K562 (cell line): ENCODE measurements at regions not wholly inside any gene's neighbourhood (a gene's known extent, or its start where the extent isn't known, plus 50 kb on each side); places are given as distances from the start of the nearest gene placed in this dataset.

ENCODE experiments used
- ATAC-seq: fragments of 200-7000 bp; cut with Tn5 transposase; 3 replicates; pipeline ENCODE4 v1.9.1; 2020; ENCODE audit warnings: moderate library complexity
- BruUV-seq: library from RNA; stranded (reverse); fragments of 400-500 nt; replicated peaks from 2 replicates; lab custom pipeline; 2021; lab: Mats Ljungman, UMichigan
- CTCF ChIA-PET: fragments of 300-600 bp; formaldehyde crosslinking; extraction: SDS; loops from one replicate; lab custom pipeline; 2021; ENCODE audit warnings: low intra/inter-chr PET ratio; lab: Yijun Ruan, JAX
- POLR2A ChIA-PET: fragments of 300-600, 350-650 bp; sonication (Branson Sonifier 250); formaldehyde crosslinking; extraction: SDS; loops from one replicate; lab custom pipeline; 2021; ENCODE audit warnings: antibody characterized with exemption, inconsistent platforms; lab: Yijun Ruan, JAX
- DNase-seq, 4 experiments: peaks; one replicate each; pipeline versions ENCODE4 v3.0.0 to v3.0.0-alpha.2; 2011 to 2018; ENCODE audit warnings: low spot score in 3 of 4, mixed read lengths in 3 of 4; ENCODE audit errors: extremely low read depth in 1 of 4
- FAIRE-seq: peaks from 2 replicates; lab custom pipeline; 2011; peaks lifted over from hg19 to GRCh38; lab: Jason Lieb, UNC
- H2AFZ ChIP-seq: 2 replicates; pipeline ENCODE4 v1.6.0; 2011; ENCODE audit warnings: low read depth, low read length, control low read depth, inconsistent platforms
- H3K27ac ChIP-seq: fragments of 200-600 bp; 3 replicates; pipeline ENCODE4 v1.8.0; 2011; ENCODE audit warnings: low read depth, mild to moderate bottlenecking, control low read depth, inconsistent platforms, low read length, moderate library complexity, mixed read lengths; ENCODE audit errors: extremely low read depth
- H3K27me3 ChIP-seq, 2 experiments: fragments of 300-600 bp in 1 of 2; 2 replicates in 1 of 2; 3 replicates in 1 of 2; pipeline versions ENCODE4 v1.6.0 to v1.8.0; 2011; ENCODE audit warnings: inconsistent platforms in 2 of 2, low read length in 2 of 2, mild to moderate bottlenecking in 1 of 2, mixed read lengths in 1 of 2, moderate library complexity in 1 of 2; ENCODE audit not compliant: control insufficient read depth in 2 of 2, insufficient read depth in 2 of 2
- H3K36me3 ChIP-seq: fragments of 300-600 bp; 3 replicates; pipeline ENCODE4 v1.8.0; 2011; ENCODE audit warnings: mild to moderate bottlenecking, low read length, inconsistent platforms; ENCODE audit not compliant: control insufficient read depth, insufficient read depth
- H3K4me1 ChIP-seq, 2 experiments: fragments of 200-600 bp in 1 of 2; replicated peaks in 1 of 2; 2 replicates in 1 of 2; 3 replicates in 1 of 2; pipeline versions ENCODE4 v1.5.1 to v1.8.0; 2011; ENCODE audit warnings: inconsistent platforms in 2 of 2, low read length in 2 of 2, mild to moderate bottlenecking in 1 of 2, mixed read lengths in 1 of 2, moderate library complexity in 1 of 2; ENCODE audit not compliant: control insufficient read depth in 2 of 2, insufficient read depth in 2 of 2
- H3K4me2 ChIP-seq: 2 replicates; pipeline ENCODE4 v1.6.1; 2011; ENCODE audit warnings: low read length, control low read depth, inconsistent platforms, mixed read lengths; ENCODE audit not compliant: insufficient read depth
- H3K4me3 ChIP-seq: fragments of 200-600 bp; sonication (generic), shearing (Covaris generic); 2 replicates; pipeline ENCODE4 v1.5.1; 2016; ENCODE audit warnings: control low read depth, inconsistent platforms
- H3K79me2 ChIP-seq: fragments of 200-600 bp; 3 replicates; pipeline ENCODE4 v1.8.0; 2011; ENCODE audit warnings: low read length, inconsistent platforms; ENCODE audit not compliant: control insufficient read depth, insufficient read depth
- H3K9ac ChIP-seq, 2 experiments: 2 replicates each; pipeline versions ENCODE4 v1.6.0 to v1.6.1; 2011; ENCODE audit warnings: low read depth in 2 of 2, low read length in 2 of 2, control low read depth in 1 of 2, inconsistent platforms in 1 of 2, mild to moderate bottlenecking in 1 of 2, mixed read lengths in 1 of 2; ENCODE audit not compliant: insufficient read depth in 1 of 2
- H3K9me1 ChIP-seq: one replicate; pipeline ENCODE4 v1.6.0; 2011; ENCODE audit warnings: inconsistent platforms, mild to moderate bottlenecking, low read length, moderate library complexity; ENCODE audit not compliant: control insufficient read depth, insufficient read depth
- H3K9me3 ChIP-seq: replicated peaks from 2 replicates; pipeline ENCODE4 v1.5.1; 2011; ENCODE audit warnings: low read depth, low read length, inconsistent platforms; ENCODE audit not compliant: control insufficient read depth, insufficient read depth
- H4K20me1 ChIP-seq: replicated peaks from 2 replicates; pipeline ENCODE4 v1.6.1; 2011; ENCODE audit warnings: low read length, inconsistent platforms, mixed read lengths; ENCODE audit not compliant: control insufficient read depth, insufficient read depth
- CREB1 ChIP-seq, 2 experiments: sonication (generic) in 1 of 2; formaldehyde crosslinking in 1 of 2; IDR thresholded peaks; 2 replicates each; pipeline versions ENCODE4 v1.6.1 to v1.8.0; 2012 to 2022; ENCODE audit warnings: inconsistent platforms in 1 of 2, mild to moderate bottlenecking in 1 of 2, missing genetic modification reagents in 1 of 2, moderate library complexity in 1 of 2
- FOXA3 ChIP-seq, 2 experiments: fragments of 450-650 bp in 1 of 2; sonication (generic) in 1 of 2; formaldehyde crosslinking; IDR thresholded peaks in 1 of 2; conservative IDR thresholded peaks in 1 of 2; 2 replicates each; pipeline versions ENCODE4 v1.4.0 to v1.8.0; 2020 to 2022; ENCODE audit warnings: mild to moderate bottlenecking in 2 of 2, missing genetic modification reagents in 1 of 2
- HDAC6 ChIP-seq: IDR thresholded peaks from 2 replicates; pipeline ENCODE4 v1.6.1; 2012; ENCODE audit warnings: low read depth, mild to moderate bottlenecking, control low read depth, inconsistent platforms, low read length, moderate library complexity
- KLF16 ChIP-seq: IDR thresholded peaks from 2 replicates; pipeline ENCODE4 v1.6.1; 2016; ENCODE audit warnings: antibody characterized with exemption
- NFATC3 ChIP-seq: fragments of 450-650 bp; IDR thresholded peaks from 2 replicates; pipeline ENCODE4 v1.6.1; 2017; ENCODE audit warnings: mild to moderate bottlenecking
- NFE2L1 ChIP-seq: fragments of 450-650 bp; IDR thresholded peaks from 2 replicates; pipeline ENCODE4 v1.6.1; 2016; ENCODE audit warnings: missing genetic modification characterization, low read depth, mild to moderate bottlenecking, missing compliant biosample characterization, moderate library complexity, borderline replicate concordance
- POLR2AphosphoS2 ChIP-seq: IDR thresholded peaks from 2 replicates; pipeline ENCODE4 v1.6.1; 2012; ENCODE audit warnings: low read length, improper control_type of control experiment
- SIX5 ChIP-seq, 2 experiments: IDR thresholded peaks; 2 replicates each; pipeline ENCODE4 v1.6.1; 2011; ENCODE audit warnings: low read length in 2 of 2, borderline replicate concordance in 1 of 2, low read depth in 1 of 2, mild to moderate bottlenecking in 1 of 2, moderate library complexity in 1 of 2; ENCODE audit not compliant: insufficient read depth in 1 of 2
- SLC30A9 ChIP-seq: fragments of 250-450 bp; sonication (Bioruptor Pico); IDR thresholded peaks from 2 replicates; pipeline ENCODE4 v1.8.0; 2022; ENCODE audit warnings: mild to moderate bottlenecking, moderate library complexity
- SMC3 ChIP-seq: conservative IDR thresholded peaks from 2 replicates; pipeline ENCODE4 v1.6.1; 2011; ENCODE audit warnings: low read depth, low read length, improper control_type of control experiment; ENCODE audit not compliant: insufficient read depth
- SRSF7 ChIP-seq: fragments of 200-400 bp; formaldehyde crosslinking; optimal IDR thresholded peaks from 2 replicates; pipeline ENCODE3; 2017; ENCODE audit warnings: mild to moderate bottlenecking, low read depth, low read length
- ZFP30 ChIP-seq: fragments of 250-450 bp; sonication (Bioruptor Pico); IDR thresholded peaks from 2 replicates; pipeline ENCODE4 v1.8.0; 2022; ENCODE audit warnings: moderate library complexity, mild to moderate bottlenecking, inconsistent platforms, borderline replicate concordance
- ZNF586 ChIP-seq: fragments of 450-650 bp; formaldehyde crosslinking; conservative IDR thresholded peaks from 2 replicates; pipeline ENCODE4 v1.4.0; 2020; ENCODE audit warnings: mild to moderate bottlenecking, moderate library complexity
- ZNF695 ChIP-seq: fragments of 450-650 bp; formaldehyde crosslinking; IDR thresholded peaks from 2 replicates; pipeline ENCODE4 v1.4.0; 2020; ENCODE audit warnings: mild to moderate bottlenecking, moderate library complexity
- WGBS: fragments of 100-300 bp; shearing (Covaris generic); methylation state at CpG from one replicate; pipeline ENCODE4 v1.1.6; 2016; ENCODE audit warnings: low coverage, mixed read lengths; ENCODE audit not compliant: insufficient coverage; ENCODE audit errors: missing lambda C conversion rate; 5-methylcytosine and 5-hydroxymethylcytosine counted together
- in situ Hi-C: fragments of 300-500 bp; cut with MboI; formaldehyde crosslinking; loops from 4 replicates; pipeline ENCODE4 v1.15.0; 2018; ENCODE audit warnings: inconsistent platforms, mixed read lengths
- intact Hi-C: fragments of 100-400 bp; cut with micrococcal nuclease; formaldehyde crosslinking; loops from 2 replicates; pipeline ENCODE4 v1.14.2; 2022
- TF ChIP-seq, protein P1 (sequence below): fragments of 250-450 bp; sonication (Bioruptor Pico); IDR thresholded peaks from 2 replicates; pipeline ENCODE4 v1.4.0; 2020; ENCODE audit warnings: borderline replicate concordance
- TF ChIP-seq, protein P2 (sequence below): sonication (generic); formaldehyde crosslinking; IDR thresholded peaks from 2 replicates; pipeline ENCODE4 v1.5.0; 2020; ENCODE audit warnings: missing genetic modification reagents

DNA sequence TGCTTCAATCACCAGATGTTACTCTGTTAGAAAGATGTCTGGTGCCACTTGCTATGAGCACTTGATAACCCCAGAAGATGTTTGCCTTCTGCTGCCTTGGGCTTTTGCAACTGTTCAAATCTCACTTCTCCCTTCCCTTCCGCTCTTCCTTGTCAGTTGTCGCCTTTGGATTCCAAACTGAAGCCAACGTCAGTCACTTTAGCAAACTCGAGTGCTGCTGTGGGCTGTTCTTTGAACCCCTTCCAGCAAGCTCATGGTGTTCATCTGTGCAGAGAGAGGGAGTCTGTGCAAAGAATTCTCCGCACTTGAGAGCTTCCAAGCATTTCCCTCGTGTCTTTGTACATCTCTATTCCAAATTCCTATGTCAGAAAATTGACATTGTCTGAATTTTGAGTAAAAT lies 879.4 kb downstream of the CDH11 start:
- in situ Hi-C loops: no loop called here
- TF ChIP-seq SMC3 (no peak), POLR2AphosphoS2 (no peak), FOXA3 (CRISPR knock-in tag; conservative IDR thresholded peaks at IDR 0.05 in 1 of 2, IDR thresholded peaks at IDR 0.05 in 1 of 2) (no peak), KLF16 (no peak), ZNF695 (CRISPR knock-in tag) (no peak), SLC30A9 (CRISPR knock-in tag) (no peak), NFATC3 (no peak), HDAC6 (no peak), CREB1 (IDR thresholded peaks at IDR 0.05) (no peak), CREB1 (CRISPR knock-in tag; IDR thresholded peaks at IDR 0.05) (no peak), SRSF7 (no peak), ZFP30 (CRISPR knock-in tag) (no peak), NFE2L1 (tag) (no peak), ZNF586 (CRISPR knock-in tag) (no peak), SIX5 (IDR thresholded peaks at IDR 0.05; ENCODE audit: borderline replicate concordance in 1 of 2, insufficient read depth in 1 of 2, low read depth in 1 of 2, low read length in 2 of 2) (no peak)
- TF ChIP-seq, protein P1, sequence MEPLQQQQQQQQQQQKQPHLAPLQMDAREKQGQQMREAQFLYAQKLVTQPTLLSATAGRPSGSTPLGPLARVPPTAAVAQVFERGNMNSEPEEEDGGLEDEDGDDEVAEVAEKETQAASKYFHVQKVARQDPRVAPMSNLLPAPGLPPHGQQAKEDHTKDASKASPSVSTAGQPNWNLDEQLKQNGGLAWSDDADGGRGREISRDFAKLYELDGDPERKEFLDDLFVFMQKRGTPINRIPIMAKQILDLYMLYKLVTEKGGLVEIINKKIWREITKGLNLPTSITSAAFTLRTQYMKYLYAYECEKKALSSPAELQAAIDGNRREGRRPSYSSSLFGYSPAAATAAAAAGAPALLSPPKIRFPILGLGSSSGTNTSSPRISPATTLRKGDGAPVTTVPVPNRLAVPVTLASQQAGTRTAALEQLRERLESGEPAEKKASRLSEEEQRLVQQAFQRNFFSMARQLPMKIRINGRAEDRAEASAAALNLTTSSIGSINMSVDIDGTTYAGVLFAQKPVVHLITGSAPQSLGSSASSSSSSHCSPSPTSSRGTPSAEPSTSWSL (CRISPR knock-in tag): no peak
- TF ChIP-seq, protein P2, sequence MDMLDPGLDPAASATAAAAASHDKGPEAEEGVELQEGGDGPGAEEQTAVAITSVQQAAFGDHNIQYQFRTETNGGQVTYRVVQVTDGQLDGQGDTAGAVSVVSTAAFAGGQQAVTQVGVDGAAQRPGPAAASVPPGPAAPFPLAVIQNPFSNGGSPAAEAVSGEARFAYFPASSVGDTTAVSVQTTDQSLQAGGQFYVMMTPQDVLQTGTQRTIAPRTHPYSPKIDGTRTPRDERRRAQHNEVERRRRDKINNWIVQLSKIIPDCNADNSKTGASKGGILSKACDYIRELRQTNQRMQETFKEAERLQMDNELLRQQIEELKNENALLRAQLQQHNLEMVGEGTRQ (CRISPR knock-in tag): no peak
- ChIA-PET CTCF (no interaction called here), POLR2A (no interaction called here)
- BruUV-seq: no TSS peak
- no peak overlapping the region for H2AFZ ChIP-seq
- intact Hi-C loops: no loop called here
- H3K79me2 ChIP-seq: no peaks in the 10 kb centered on the region
- no peak overlapping the region for H3K27ac ChIP-seq
- H4K20me1 ChIP-seq: no peaks in the 10 kb centered on the region
- H3K9me3 ChIP-seq: no peaks in the 10 kb centered on the region
- DNase-seq: no peak
- no peak overlapping the region for H3K9ac ChIP-seq
- H3K27me3 ChIP-seq: no peaks in the 10 kb centered on the region
- 3% methylated on average over 6 of the region's 6 CpGs for WGBS
- H3K4me1 ChIP-seq: no peaks in the 10 kb centered on the region
- H3K9me1 ChIP-seq: no peaks in the 10 kb centered on the region
- H3K4me3 ChIP-seq: no peak overlapping the region
- H3K4me2 ChIP-seq: no peak overlapping the region
- FAIRE-seq: no peak
- H3K36me3 ChIP-seq: no peaks in the 10 kb centered on the region
- no peak for ATAC-seq
